ENCODE measurements at regions not wholly inside any gene's neighbourhood (a gene's known extent, or its start where the extent isn't known, plus 50 kb on each side); places are given as distances from the start of the nearest gene placed in this dataset.

DNA sequence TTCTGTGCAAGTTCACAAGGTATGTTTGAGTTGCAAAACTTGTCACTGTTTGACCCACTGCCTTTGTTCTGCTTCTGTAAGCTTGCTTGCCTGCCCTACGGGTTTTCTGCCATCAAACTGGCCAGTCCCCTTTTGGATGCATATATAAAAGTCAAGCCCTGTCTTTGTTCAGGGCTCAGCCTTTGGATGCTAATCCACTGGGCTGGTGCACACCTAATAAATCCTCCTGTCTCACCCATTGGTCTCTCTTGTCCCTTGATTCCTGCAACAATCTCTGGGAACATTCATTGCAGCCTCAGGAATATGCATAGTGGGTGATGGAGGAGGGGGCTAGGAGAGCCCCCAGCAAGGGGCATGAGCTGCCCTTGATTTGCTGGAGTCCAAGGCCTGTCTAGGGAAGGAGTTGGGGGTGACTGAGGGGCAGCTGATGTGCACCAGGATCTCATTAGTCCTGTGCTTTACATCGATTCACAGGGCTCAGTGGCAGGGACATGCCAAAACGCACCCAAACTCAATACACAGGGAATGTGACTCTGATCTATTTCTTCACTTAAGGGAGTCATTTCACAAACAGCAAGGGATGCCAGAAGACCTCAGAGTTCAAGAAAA, 225.4 kb upstream of the NLRP1 start:
- TF ChIP-seq, protein P1, sequence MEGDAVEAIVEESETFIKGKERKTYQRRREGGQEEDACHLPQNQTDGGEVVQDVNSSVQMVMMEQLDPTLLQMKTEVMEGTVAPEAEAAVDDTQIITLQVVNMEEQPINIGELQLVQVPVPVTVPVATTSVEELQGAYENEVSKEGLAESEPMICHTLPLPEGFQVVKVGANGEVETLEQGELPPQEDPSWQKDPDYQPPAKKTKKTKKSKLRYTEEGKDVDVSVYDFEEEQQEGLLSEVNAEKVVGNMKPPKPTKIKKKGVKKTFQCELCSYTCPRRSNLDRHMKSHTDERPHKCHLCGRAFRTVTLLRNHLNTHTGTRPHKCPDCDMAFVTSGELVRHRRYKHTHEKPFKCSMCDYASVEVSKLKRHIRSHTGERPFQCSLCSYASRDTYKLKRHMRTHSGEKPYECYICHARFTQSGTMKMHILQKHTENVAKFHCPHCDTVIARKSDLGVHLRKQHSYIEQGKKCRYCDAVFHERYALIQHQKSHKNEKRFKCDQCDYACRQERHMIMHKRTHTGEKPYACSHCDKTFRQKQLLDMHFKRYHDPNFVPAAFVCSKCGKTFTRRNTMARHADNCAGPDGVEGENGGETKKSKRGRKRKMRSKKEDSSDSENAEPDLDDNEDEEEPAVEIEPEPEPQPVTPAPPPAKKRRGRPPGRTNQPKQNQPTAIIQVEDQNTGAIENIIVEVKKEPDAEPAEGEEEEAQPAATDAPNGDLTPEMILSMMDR (IDR thresholded peaks at IDR 0.05; ENCODE audit: insufficient read depth, low read length), result no peak
- TF ChIP-seq, protein P2, sequence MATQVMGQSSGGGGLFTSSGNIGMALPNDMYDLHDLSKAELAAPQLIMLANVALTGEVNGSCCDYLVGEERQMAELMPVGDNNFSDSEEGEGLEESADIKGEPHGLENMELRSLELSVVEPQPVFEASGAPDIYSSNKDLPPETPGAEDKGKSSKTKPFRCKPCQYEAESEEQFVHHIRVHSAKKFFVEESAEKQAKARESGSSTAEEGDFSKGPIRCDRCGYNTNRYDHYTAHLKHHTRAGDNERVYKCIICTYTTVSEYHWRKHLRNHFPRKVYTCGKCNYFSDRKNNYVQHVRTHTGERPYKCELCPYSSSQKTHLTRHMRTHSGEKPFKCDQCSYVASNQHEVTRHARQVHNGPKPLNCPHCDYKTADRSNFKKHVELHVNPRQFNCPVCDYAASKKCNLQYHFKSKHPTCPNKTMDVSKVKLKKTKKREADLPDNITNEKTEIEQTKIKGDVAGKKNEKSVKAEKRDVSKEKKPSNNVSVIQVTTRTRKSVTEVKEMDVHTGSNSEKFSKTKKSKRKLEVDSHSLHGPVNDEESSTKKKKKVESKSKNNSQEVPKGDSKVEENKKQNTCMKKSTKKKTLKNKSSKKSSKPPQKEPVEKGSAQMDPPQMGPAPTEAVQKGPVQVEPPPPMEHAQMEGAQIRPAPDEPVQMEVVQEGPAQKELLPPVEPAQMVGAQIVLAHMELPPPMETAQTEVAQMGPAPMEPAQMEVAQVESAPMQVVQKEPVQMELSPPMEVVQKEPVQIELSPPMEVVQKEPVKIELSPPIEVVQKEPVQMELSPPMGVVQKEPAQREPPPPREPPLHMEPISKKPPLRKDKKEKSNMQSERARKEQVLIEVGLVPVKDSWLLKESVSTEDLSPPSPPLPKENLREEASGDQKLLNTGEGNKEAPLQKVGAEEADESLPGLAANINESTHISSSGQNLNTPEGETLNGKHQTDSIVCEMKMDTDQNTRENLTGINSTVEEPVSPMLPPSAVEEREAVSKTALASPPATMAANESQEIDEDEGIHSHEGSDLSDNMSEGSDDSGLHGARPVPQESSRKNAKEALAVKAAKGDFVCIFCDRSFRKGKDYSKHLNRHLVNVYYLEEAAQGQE (IDR thresholded peaks at IDR 0.05; ENCODE audit: insufficient replicate concordance, low read depth), result no peak
- no peak for TF ChIP-seq POLR2AphosphoS5 (IDR thresholded peaks at IDR 0.05; ENCODE audit: low read depth)

Data from HL-60 (cell line).